Type B pancreatic cell (in vitro differentiated cells): ENCODE measurements at regions not wholly inside any gene's neighbourhood (a gene's known extent, or its start where the extent isn't known, plus 50 kb on each side); places are given as distances from the start of the nearest gene placed in this dataset.

Experiments
- DNase-seq: peaks from one replicate; pipeline ENCODE4 v3.0.0; 2021; ENCODE audit warnings: mixed read lengths; ENCODE audit not compliant: unreplicated experiment; ENCODE audit errors: extremely low spot score
- H3K27ac Mint-ChIP-seq: 2 replicates; pipeline ENCODE4 v1.8.0; 2021; ENCODE audit warnings: mild to moderate bottlenecking, mixed read lengths
- H3K27me3 Mint-ChIP-seq: 2 replicates; pipeline ENCODE4 v1.8.0; 2021; ENCODE audit warnings: mixed read lengths
- H3K36me3 Mint-ChIP-seq: 2 replicates; pipeline ENCODE4 v1.8.0; 2021; ENCODE audit warnings: mixed read lengths
- H3K4me1 Mint-ChIP-seq: one replicate; pipeline ENCODE4 v1.8.0; 2021; ENCODE audit warnings: mixed read lengths; ENCODE audit not compliant: unreplicated experiment
- H3K4me3 Mint-ChIP-seq: 2 replicates; pipeline ENCODE4 v1.8.0; 2021; ENCODE audit warnings: mild to moderate bottlenecking, mixed read lengths
- H3K9me3 Mint-ChIP-seq: 2 replicates; pipeline ENCODE4 v1.8.0; 2021; ENCODE audit warnings: mixed read lengths
- CTCF ChIP-seq: fragments of 200-600 bp; sonication (generic); conservative IDR thresholded peaks from 2 replicates; pipeline ENCODE4 v1.5.0; 2021; ENCODE audit warnings: antibody characterized with exemption, mild to moderate bottlenecking

- Mint-ChIP-seq H3K36me3 (no peaks in the 10 kb centered on the region), H3K9me3 (peaks cover 5% of the 10 kb centered on the region), H3K4me3 (no peak overlapping the region), H3K27me3 (no peaks in the 10 kb centered on the region), H3K4me1 (peaks cover 16% of the 10 kb centered on the region), H3K27ac (no peak overlapping the region)
- DNase-seq = no peak
- TF ChIP-seq CTCF = no peak
These were observed 132.8 kb upstream of the C2CD4B start for GRCh38 chr15:62297933-62298332.

- peaks cover 16% of the 10 kb centered on the region for H3K4me1 Mint-ChIP-seq
- H3K4me3 Mint-ChIP-seq = no peak overlapping the region
- no peaks in the 10 kb centered on the region for H3K36me3 Mint-ChIP-seq
- H3K9me3 Mint-ChIP-seq = peaks cover 3% of the 10 kb centered on the region
- TF ChIP-seq CTCF = no peak
- no peaks in the 10 kb centered on the region for H3K27me3 Mint-ChIP-seq
- H3K27ac Mint-ChIP-seq = no peak overlapping the region
- DNase-seq = no peak
These were observed 133.7 kb upstream of the C2CD4B start for GRCh38 chr15:62298811-62299210.

- no peaks in the 10 kb centered on the region for H3K36me3 Mint-ChIP-seq
- TF ChIP-seq CTCF = no peak
- no peak for DNase-seq
- no peaks in the 10 kb centered on the region for H3K27me3 Mint-ChIP-seq
- no peak overlapping the region for H3K4me3 Mint-ChIP-seq
- no peaks in the 10 kb centered on the region for H3K9me3 Mint-ChIP-seq
- no peak overlapping the region for H3K27ac Mint-ChIP-seq
- H3K4me1 Mint-ChIP-seq = peaks cover 16% of the 10 kb centered on the region
These were observed 134.5 kb upstream of the C2CD4B start for GRCh38 chr15:62299541-62299940.

- Mint-ChIP-seq H3K9me3 (no peaks in the 10 kb centered on the region), H3K4me1 (peaks cover 11% of the 10 kb centered on the region), H3K27me3 (no peaks in the 10 kb centered on the region), H3K36me3 (no peaks in the 10 kb centered on the region), H3K4me3 (no peak overlapping the region), H3K27ac (no peak overlapping the region)
- TF ChIP-seq CTCF = no peak
- no peak for DNase-seq
These were observed 137.0 kb upstream of the C2CD4B start for GRCh38 chr15:62301993-62302675.

GRCh38 chr15:62306851-62307504 is 141.9 kb upstream of the C2CD4B start:
- H3K4me1 Mint-ChIP-seq = peaks cover 13% of the 10 kb centered on the region

More at GRCh38 chr15:62306851-62307504, 141.9 kb upstream of the C2CD4B start:
- no peak overlapping the region for H3K27ac Mint-ChIP-seq
- peaks cover 10% of the 10 kb centered on the region for H3K9me3 Mint-ChIP-seq
- peak; percentile 84 for TF ChIP-seq CTCF
- peaks cover 3% of the 10 kb centered on the region for H3K27me3 Mint-ChIP-seq
- no peak overlapping the region for H3K4me3 Mint-ChIP-seq
- no peaks in the 10 kb centered on the region for H3K36me3 Mint-ChIP-seq
- DNase-seq = no peak
